ENCODE measurements at regions not wholly inside any gene's neighbourhood (a gene's known extent, or its start where the extent isn't known, plus 50 kb on each side); places are given as distances from the start of the nearest gene placed in this dataset.
A peak's percentile ranks its signal among the peaks of the same experiment; 100 is the strongest.

DNA sequence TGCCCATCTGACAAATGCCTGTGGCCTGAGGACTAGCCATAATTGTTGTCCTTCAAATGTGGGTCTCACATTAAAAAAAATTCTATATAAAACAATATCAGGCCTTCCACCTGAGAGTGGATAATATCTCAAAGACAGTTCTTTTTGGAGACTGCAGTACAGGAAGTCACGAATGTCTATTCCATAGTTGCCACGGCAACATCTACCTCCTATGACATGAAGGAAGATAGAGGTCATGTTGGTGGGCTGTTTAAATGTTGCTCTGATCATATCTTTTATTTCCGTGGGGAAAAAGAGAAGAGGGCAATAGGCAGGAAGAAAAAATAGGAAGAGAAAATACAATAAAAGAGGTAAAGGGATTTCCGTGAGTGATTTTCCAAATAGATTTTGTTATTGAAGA lies 151.8 kb downstream of the ARL6IP6 start:
- Mint-ChIP-seq H3K27ac (ENCODE audit: unreplicated experiment) (no peak overlapping the region), H3K27me3 (ENCODE audit: low read depth) (peaks cover 1% of the 10 kb centered on the region), H3K4me3 (ENCODE audit: unreplicated experiment) (no peak overlapping the region), H3K36me3 (ENCODE audit: low read depth) (no peaks in the 10 kb centered on the region), H3K4me1 (ENCODE audit: low read depth) (no peaks in the 10 kb centered on the region), H3K9me3 (ENCODE audit: low read depth) (peaks cover 2% of the 10 kb centered on the region)
- TF ChIP-seq, protein P1, sequence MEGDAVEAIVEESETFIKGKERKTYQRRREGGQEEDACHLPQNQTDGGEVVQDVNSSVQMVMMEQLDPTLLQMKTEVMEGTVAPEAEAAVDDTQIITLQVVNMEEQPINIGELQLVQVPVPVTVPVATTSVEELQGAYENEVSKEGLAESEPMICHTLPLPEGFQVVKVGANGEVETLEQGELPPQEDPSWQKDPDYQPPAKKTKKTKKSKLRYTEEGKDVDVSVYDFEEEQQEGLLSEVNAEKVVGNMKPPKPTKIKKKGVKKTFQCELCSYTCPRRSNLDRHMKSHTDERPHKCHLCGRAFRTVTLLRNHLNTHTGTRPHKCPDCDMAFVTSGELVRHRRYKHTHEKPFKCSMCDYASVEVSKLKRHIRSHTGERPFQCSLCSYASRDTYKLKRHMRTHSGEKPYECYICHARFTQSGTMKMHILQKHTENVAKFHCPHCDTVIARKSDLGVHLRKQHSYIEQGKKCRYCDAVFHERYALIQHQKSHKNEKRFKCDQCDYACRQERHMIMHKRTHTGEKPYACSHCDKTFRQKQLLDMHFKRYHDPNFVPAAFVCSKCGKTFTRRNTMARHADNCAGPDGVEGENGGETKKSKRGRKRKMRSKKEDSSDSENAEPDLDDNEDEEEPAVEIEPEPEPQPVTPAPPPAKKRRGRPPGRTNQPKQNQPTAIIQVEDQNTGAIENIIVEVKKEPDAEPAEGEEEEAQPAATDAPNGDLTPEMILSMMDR (IDR thresholded peaks at IDR 0.05), result no peak
- no peak for DNase-seq (ENCODE audit: low spot score)

DNA sequence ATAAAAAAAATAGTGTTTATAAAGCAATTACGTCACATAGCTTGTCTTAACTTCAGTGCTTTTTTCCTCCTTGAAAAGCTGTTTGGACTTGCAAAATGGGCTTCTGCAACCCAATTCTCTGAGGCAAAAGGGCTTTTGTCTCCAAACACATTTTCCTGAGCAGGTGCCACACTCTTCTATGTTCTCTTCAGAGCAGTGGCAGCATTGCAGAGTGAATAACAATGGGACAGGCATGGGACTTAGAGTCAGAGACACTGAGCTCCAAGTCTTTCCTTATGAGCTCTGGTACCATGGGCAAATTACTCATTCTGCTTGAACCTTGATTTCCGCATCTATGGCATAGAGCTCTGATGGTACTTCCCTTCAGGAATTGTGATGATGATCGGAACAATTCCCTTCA lies 149.0 kb downstream of the ARL6IP6 start:
- H3K9me3 Mint-ChIP-seq (ENCODE audit: low read depth), result peaks cover 9% of the 10 kb centered on the region
- H3K4me1 Mint-ChIP-seq (ENCODE audit: low read depth), result no peaks in the 10 kb centered on the region
- TF ChIP-seq, protein P1 (IDR thresholded peaks at IDR 0.05), result no peak
- H3K27me3 Mint-ChIP-seq (ENCODE audit: low read depth), result peaks cover 1% of the 10 kb centered on the region
- H3K36me3 Mint-ChIP-seq (ENCODE audit: low read depth), result no peaks in the 10 kb centered on the region
- DNase-seq (ENCODE audit: low spot score), result no peak
- no peak overlapping the region for H3K27ac Mint-ChIP-seq (ENCODE audit: unreplicated experiment)
- no peak overlapping the region for H3K4me3 Mint-ChIP-seq (ENCODE audit: unreplicated experiment)

DNA sequence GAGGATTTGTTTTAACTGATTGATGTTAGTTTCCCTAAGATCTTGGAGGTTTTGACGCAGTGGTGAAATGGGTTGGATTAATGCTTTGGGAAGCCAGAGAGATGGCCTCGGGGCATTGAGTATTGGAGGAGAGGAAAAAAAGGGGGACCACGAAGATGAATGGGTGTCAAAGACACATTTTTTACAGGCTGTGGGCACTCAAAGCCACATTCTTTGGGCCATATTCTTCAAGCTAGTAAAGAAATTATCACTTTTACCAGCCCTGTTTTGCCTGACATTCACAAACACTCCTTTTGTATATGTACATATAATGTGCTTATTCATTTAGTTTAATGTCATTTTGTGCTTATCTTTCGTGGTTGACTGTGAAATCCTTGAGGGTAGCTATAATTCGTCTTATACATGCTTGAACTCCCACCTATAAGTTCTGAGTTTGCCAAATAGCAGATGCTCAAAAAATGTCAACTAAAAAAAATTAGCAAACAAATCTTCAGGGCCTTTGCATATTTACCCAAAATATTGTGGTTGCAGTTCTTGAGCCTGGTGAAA lies 146.3 kb downstream of the ARL6IP6 start:
- Mint-ChIP-seq H3K27ac (ENCODE audit: unreplicated experiment) (no peak overlapping the region), H3K4me3 (ENCODE audit: unreplicated experiment) (no peak overlapping the region), H3K4me1 (ENCODE audit: low read depth) (no peaks in the 10 kb centered on the region), H3K27me3 (ENCODE audit: low read depth) (no peaks in the 10 kb centered on the region), H3K36me3 (ENCODE audit: low read depth) (no peaks in the 10 kb centered on the region), H3K9me3 (ENCODE audit: low read depth) (peaks cover 7% of the 10 kb centered on the region)
- DNase-seq (ENCODE audit: low spot score), result no peak
- TF ChIP-seq, protein P1 (IDR thresholded peaks at IDR 0.05), result no peak

DNA sequence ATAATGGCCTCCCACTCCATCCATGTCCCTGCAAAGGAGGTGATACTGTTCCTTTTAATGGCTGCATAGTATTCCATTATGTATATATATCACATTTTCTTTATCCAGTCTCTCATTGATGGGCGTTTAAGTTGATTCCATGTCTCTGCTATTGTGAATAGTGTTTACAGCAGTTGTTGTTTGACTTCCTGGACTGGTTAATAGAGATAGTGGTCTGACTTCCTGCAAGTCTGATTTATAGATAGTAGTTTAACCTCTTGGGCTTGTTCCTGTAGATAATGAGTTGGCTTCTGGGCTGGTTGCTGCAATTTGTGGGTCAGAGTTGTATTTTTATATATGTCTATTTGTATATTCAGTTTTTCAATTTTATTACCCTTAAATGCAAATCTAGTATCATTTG lies 145.4 kb downstream of the ARL6IP6 start:
- TF ChIP-seq, protein P1 (IDR thresholded peaks at IDR 0.05), result no peak
- H3K9me3 Mint-ChIP-seq (ENCODE audit: low read depth), result peaks cover 7% of the 10 kb centered on the region
- no peak overlapping the region for H3K4me3 Mint-ChIP-seq (ENCODE audit: unreplicated experiment)
- no peak overlapping the region for H3K27ac Mint-ChIP-seq (ENCODE audit: unreplicated experiment)
- no peak for DNase-seq (ENCODE audit: low spot score)
- no peaks in the 10 kb centered on the region for H3K36me3 Mint-ChIP-seq (ENCODE audit: low read depth)
- H3K27me3 Mint-ChIP-seq (ENCODE audit: low read depth), result peaks cover 6% of the 10 kb centered on the region
- no peaks in the 10 kb centered on the region for H3K4me1 Mint-ChIP-seq (ENCODE audit: low read depth)

DNA sequence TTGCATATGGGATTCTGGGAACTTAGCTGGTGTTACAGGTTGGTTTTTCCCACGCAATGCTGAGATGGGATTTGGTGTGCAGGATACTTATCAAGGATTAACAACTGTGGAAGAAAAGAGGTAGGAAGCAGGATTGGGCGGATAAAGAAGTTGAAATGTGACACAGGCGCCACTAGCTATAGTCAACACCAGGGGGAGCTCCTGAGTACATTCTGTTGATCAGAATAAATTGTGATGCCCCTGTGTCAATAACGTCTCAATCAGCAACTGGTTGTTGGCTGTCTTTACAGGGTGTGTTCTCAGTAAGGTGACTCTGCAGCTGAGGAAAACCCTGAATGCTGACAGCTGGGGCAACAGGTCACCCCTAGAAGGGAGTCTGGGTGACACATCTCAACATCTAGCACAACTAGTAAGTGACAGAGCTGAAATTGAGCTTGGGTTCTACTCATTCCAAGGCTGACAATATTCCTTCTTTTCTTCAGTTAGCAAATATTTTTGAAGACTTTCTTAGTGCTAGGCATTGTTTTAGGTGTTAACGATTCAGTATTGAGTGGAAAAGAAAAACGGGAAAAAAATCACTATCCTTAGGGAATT lies 143.0 kb downstream of the ARL6IP6 start:
- no peak overlapping the region for H3K4me3 Mint-ChIP-seq (ENCODE audit: unreplicated experiment)
- TF ChIP-seq, protein P1 (IDR thresholded peaks at IDR 0.05), result peak; percentile 76
- H3K27ac Mint-ChIP-seq (ENCODE audit: unreplicated experiment), result no peak overlapping the region
- no peak for DNase-seq (ENCODE audit: low spot score)
- peaks cover 7% of the 10 kb centered on the region for H3K9me3 Mint-ChIP-seq (ENCODE audit: low read depth)
- H3K36me3 Mint-ChIP-seq (ENCODE audit: low read depth), result no peaks in the 10 kb centered on the region
- no peaks in the 10 kb centered on the region for H3K4me1 Mint-ChIP-seq (ENCODE audit: low read depth)
- H3K27me3 Mint-ChIP-seq (ENCODE audit: low read depth), result peaks cover 9% of the 10 kb centered on the region
